HG03521 (cell line): ENCODE measurements at regions not wholly inside any gene's neighbourhood (a gene's known extent, or its start where the extent isn't known, plus 50 kb on each side); places are given as distances from the start of the nearest gene placed in this dataset.

Experiments
- ATAC-seq: cut with Tn5 transposase; IDR thresholded peaks from one replicate; pipeline ENCODE4 v1.9.1; 2021; ENCODE audit warnings: mild to moderate bottlenecking, moderate library complexity; ENCODE audit not compliant: unreplicated experiment

GRCh38 chr14:97246648-97247047 lies 449.5 kb downstream of the VRK1 start:
- no peak for ATAC-seq

- no peak for ATAC-seq
These were observed 451.8 kb downstream of the VRK1 start for GRCh38 chr14:97248973-97249372.

GRCh38 chr14:97250931-97251330 lies 453.7 kb downstream of the VRK1 start:
- ATAC-seq, result no peak

DNA sequence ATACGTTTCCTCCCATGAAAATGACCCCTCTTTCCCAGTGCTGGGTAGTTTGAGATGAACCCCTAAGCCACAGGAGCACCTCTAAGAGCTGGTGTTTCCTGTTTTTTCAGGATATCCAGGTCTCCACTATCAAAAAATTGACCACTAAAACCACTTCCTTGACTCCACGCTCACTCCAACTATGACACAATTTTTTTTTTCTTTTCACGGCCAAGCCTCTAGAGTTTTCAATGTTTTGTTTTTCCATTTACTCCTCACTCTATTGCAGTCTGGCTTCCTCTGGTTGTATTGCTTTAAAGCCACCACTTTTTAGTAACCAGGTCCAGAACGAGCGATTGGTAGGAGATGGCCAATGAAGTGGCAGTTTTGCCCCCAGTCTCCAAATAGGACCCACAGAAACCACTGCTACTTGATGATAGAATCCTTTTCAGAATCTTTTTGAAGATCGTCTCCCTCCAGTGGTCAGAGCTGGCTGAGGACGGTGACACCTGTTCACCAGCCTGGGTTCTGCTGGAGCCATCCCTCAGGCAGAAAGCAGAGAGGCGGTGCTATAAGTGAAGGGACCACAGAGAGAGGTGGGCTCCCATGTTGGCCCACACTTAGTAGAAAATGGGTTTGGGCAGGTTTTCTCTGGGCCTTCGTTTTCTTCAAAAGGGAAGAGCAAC lies 454.4 kb downstream of the VRK1 start:
- no peak for ATAC-seq

- no peak for ATAC-seq
These were observed 456.6 kb downstream of the VRK1 start for GRCh38 chr14:97253756-97254155.

DNA sequence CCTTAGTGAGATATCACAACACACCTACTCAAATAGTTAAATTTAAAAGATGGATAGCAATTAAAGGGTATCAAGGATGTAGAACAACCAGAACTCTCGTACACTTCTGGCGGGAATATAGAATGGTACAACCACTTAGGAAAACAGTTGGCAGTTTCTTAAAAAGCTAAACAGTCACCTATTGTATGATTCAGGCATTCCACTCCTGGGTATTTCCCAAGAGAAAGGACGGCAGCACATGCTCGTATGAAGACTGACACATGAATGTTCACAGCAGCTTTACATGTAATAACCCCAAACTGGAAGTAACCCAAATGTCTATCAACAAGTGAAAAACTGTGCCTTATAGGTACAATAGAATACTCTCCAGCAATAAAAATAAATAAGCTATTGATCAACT lies 465.2 kb downstream of the VRK1 start:
- no peak for ATAC-seq

- no peak for ATAC-seq
These were observed 467.5 kb downstream of the VRK1 start for GRCh38 chr14:97264516-97265230.

- ATAC-seq, result no peak
These were observed 469.5 kb downstream of the VRK1 start for GRCh38 chr14:97266653-97267052.

- no peak for ATAC-seq
These were observed 470.3 kb downstream of the VRK1 start for GRCh38 chr14:97267509-97267908.

DNA sequence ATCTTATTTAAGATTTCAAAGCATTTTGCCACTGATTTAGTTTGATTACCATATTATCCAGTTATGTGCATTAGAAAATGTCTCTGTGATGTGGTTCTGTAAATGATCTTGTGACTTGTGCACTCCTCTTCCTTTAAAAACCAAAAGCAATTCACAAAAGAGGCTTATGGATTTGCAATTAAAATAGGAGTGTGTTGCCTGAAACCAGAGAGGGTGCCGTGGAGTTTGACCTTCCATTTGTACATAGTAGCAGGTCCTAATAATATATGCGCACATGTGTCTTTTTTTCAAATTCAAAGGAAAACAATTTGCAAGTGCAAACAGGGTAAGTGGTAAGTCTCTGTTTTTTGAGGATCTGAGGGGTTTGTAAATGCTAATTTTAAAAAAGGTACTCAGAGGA lies 470.9 kb downstream of the VRK1 start:
- ATAC-seq, result no peak

DNA sequence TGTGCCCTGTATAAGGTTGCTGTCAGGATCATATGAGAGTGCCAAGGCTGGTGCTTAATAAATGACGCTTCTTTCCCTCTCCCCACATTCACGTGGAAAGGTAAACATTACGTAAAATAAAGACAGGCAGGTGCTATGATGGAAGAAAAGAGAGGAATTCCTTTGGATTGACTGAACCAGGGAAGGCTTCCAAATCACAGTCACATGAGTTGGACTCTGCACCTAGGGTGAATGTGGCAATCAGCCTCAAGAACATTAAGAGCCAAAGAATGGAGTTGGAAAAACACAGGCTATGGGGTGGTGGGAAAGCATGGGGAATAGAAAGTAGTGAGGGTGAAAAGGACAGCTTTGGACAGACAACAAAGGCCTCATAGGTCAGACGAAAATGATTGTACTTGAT lies 473.1 kb downstream of the VRK1 start:
- ATAC-seq, result no peak

DNA sequence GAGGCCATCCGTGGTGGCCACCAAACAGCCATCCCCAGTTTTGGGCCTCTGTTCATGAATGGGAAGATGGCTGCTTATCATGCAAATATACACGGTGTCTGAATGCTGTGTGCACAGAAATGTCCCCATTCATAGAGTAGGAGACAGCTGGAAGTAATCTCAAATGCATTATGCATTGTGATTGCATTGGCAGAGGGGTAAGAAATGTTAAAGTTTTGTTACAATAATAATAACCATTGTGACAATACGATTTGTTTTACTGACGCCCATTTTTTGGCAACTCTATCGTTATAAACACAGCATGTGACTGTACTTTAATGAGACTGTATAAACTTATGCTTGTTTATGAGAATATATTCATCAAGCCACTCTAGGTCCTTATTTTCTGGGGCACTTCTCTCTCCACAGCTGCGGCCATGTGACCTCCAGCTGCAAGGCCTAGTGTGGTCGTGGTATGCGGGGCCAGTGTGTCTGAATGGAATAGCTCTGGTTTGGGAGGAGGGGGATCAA lies 474.3 kb downstream of the VRK1 start:
- ATAC-seq, result no peak

- no peak for ATAC-seq
These were observed 476.4 kb downstream of the VRK1 start for GRCh38 chr14:97273540-97273939.

DNA sequence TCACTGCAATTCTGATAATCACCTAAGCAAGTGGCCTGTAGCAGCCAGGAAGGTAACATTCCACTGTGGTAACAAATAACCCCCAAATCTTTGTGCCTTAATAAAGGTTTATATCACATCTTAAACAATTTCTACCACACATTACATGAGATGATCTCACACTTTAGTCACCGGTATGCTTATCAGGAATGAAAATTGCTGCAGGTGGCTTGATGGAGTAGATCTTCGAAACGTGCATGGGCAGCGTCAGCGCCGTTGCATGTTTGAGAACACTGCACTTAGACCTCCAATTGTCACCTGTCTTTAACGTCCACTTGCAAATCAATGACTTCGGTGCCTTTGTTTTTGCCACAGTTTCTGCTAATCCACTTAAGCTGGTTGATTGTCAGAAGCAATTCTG lies 477.4 kb downstream of the VRK1 start:
- no peak for ATAC-seq

- no peak for ATAC-seq
These were observed 478.1 kb downstream of the VRK1 start for GRCh38 chr14:97275276-97275675.

DNA sequence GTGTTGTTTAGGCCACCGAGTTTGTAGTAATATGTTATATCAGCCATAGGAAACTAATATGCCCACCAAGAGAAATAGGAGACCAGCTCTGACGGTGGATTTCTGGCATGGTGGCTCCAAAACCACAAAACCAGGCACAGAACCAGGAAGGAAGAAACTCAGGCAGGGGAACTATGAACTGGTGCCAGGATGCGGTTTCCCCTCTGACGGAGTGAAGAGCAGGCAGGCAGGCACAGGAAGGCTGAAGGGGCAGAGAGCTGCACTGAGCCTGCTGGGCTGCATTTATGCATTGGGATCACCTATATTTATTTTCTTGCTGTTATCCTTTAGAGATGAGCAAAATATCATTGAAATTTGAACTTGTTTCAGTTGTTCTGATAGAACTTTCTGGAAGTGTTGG lies 479.4 kb downstream of the VRK1 start:
- no peak for ATAC-seq

GRCh38 chr14:97277711-97278110 lies 480.5 kb downstream of the VRK1 start:
- ATAC-seq, result no peak

GRCh38 chr14:97280526-97280925 lies 483.3 kb downstream of the VRK1 start:
- no peak for ATAC-seq

GRCh38 chr14:97281741-97282140 lies 484.6 kb downstream of the VRK1 start:
- no peak for ATAC-seq

DNA sequence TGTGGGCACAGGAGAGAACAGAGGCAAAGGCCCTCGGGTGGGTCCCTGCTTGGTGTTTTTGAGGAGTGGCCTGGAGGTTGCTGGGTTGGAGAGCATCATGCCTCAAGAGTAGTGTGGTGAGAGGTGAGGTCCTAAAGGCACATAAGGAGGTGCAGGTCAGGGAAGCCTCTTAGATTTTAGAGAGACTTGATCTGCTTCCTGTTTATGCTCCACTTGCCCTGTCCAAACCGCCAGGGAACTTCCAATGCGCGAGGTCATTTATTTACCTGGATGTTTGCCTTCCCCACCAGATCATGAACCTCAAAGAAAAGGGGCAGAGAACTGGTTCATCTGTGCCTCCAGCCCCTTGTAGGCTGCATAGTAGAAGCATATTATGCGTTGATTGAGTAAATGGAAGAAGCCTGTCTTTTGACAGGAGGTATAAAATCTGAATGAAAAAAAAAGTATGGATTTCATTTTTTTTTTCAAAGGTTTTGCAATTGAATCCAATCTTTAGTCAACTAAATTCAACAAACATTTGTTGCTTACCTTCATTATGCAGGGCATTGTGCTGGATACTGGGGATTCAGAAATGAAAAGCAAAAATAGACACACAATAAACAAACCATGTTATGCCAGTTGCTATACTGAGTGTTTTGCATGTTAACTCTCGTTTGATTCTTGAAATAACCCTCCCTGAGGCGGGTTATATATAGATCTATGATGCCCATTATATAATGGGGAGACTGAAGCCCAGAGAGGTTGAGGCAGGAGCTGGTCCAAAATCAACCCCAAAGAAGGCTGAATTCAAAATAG lies 485.2 kb downstream of the VRK1 start:
- ATAC-seq, result no peak

GRCh38 chr14:97283005-97283403 lies 485.8 kb downstream of the VRK1 start:
- ATAC-seq, result no peak

DNA sequence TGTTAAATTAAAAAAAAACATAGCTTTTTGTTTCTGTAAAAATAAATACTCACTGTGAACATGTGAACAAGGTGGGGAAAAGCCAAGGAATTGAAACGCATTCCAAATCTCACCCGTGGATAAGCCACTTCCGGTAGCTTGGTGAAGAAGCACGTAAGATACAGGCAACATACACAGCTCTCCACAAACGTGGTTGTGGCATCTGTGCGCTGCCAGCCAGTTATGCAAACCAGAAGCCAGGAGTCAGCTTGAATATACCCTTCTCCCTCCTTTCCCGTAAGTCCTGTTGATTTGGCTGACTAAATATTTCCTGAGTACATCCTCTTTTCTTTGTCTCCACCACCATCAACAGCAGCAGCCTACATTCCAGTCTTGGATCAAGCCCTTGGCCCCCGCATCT lies 486.2 kb downstream of the VRK1 start:
- no peak for ATAC-seq
